ENCODE measurements at regions not wholly inside any gene's neighbourhood (a gene's known extent, or its start where the extent isn't known, plus 50 kb on each side); places are given as distances from the start of the nearest gene placed in this dataset.

DNA sequence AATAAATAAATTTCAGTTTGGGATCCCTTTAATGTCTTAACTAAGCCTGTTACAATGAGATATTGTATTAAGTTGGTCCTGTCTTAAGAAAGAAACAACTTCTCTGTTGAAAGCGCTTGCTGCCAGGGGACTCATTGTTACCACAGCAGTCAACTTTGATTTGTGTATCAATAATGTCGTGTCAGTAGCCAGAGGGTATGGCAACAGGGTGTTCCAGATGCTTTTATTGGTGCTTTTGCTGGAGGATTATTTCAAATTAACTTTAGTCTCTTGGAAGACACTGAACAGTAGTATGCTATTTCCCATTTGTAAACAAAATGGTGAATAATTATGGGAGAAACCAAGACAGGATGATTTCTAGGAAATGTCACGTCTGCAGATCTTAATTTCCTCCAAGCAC lies 91.9 kb upstream of the TSHZ2 start:
- TF ChIP-seq, protein P1, sequence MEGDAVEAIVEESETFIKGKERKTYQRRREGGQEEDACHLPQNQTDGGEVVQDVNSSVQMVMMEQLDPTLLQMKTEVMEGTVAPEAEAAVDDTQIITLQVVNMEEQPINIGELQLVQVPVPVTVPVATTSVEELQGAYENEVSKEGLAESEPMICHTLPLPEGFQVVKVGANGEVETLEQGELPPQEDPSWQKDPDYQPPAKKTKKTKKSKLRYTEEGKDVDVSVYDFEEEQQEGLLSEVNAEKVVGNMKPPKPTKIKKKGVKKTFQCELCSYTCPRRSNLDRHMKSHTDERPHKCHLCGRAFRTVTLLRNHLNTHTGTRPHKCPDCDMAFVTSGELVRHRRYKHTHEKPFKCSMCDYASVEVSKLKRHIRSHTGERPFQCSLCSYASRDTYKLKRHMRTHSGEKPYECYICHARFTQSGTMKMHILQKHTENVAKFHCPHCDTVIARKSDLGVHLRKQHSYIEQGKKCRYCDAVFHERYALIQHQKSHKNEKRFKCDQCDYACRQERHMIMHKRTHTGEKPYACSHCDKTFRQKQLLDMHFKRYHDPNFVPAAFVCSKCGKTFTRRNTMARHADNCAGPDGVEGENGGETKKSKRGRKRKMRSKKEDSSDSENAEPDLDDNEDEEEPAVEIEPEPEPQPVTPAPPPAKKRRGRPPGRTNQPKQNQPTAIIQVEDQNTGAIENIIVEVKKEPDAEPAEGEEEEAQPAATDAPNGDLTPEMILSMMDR (IDR thresholded peaks at IDR 0.05): no peak
- TF ChIP-seq POLR2A (IDR thresholded peaks at IDR 0.05): no peak
